ENCODE measurements at regions not wholly inside any gene's neighbourhood (a gene's known extent, or its start where the extent isn't known, plus 50 kb on each side); places are given as distances from the start of the nearest gene placed in this dataset.

DNA sequence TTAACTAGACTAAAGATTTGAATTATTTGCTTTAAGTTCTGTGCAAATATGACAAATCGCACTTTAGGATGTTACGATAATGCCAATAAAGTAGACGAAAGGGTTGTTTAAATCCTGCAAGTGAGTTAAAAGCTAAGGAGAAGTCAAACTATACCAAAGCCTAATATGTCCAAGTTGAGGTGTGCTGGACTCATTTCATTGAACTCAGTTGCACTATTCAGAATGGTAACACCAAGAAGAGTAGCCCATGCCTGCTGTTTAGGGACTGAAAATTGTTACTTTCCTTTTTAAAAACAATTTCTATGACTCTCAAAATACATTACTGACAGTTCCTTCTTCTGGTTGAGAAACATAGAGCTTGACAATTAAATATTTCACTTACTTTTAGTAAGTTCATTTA lies 766.3 kb downstream of the DNAJB9 start:
- no peak overlapping the region for H3K27ac ChIP-seq
- intact Hi-C loops (cut with DNase I; ENCODE audit: low total_unique reads) = no loop called here

GRCh38 chr7:109336531-109336930 lies 766.9 kb downstream of the DNAJB9 start:
- TF ChIP-seq POLR2A (IDR thresholded peaks at IDR 0.05) (no peak), CTCF (IDR thresholded peaks at IDR 0.05) (no peak)
- no peaks in the 10 kb centered on the region for H3K36me3 ChIP-seq
- H3K27ac ChIP-seq = no peak overlapping the region
- H3K4me1 ChIP-seq = no peaks in the 10 kb centered on the region
- intact Hi-C loops (cut with DNase I; ENCODE audit: low total_unique reads) = no loop called here
- no peaks in the 10 kb centered on the region for H3K27me3 ChIP-seq
- DNase-seq = no peak
- H3K9me3 ChIP-seq = no peaks in the 10 kb centered on the region
- no peak overlapping the region for H3K4me3 ChIP-seq

More for the DNA sequence above, 766.3 kb downstream of the DNAJB9 start:
- Histone ChIP-seq H3K36me3 (no peaks in the 10 kb centered on the region), H3K9me3 (no peaks in the 10 kb centered on the region), H3K4me1 (no peaks in the 10 kb centered on the region), H3K27me3 (no peaks in the 10 kb centered on the region), H3K4me3 (no peak overlapping the region)
- DNase-seq = no peak
- TF ChIP-seq POLR2A (IDR thresholded peaks at IDR 0.05) = no peak
- no peak for TF ChIP-seq CTCF (IDR thresholded peaks at IDR 0.05)

DNA sequence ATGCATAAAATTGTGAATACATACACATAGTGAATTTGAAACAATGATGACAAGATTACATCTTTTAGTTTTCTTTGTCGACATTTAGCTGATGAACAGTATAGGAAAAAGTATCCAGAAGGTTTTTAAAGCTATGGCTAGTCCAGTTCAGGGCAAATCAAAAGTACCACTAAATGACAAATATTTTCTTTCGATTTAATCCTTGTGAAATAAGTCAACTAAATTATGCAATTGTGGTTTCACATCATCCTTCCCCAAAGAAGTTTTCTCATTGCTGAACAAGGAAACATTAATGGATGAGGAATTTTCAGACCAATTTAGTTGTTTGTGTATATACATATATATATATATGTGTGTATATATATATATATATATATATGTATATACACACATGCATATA lies 774.0 kb downstream of the DNAJB9 start:
- no peaks in the 10 kb centered on the region for H3K27me3 ChIP-seq
- no peaks in the 10 kb centered on the region for H3K36me3 ChIP-seq
- no peaks in the 10 kb centered on the region for H3K4me1 ChIP-seq
- no peaks in the 10 kb centered on the region for H3K9me3 ChIP-seq
- intact Hi-C loops (cut with DNase I; ENCODE audit: low total_unique reads) = no loop called here
- H3K4me3 ChIP-seq = no peak overlapping the region
- no peak overlapping the region for H3K27ac ChIP-seq
- TF ChIP-seq POLR2A (IDR thresholded peaks at IDR 0.05) = no peak
- TF ChIP-seq CTCF (IDR thresholded peaks at IDR 0.05) = no peak
- no peak for DNase-seq

GRCh38 chr7:109351493-109351892 lies 781.8 kb downstream of the DNAJB9 start:
- no peak for DNase-seq
- intact Hi-C loops (cut with DNase I; ENCODE audit: low total_unique reads) = no loop called here
- Histone ChIP-seq H3K9me3 (no peaks in the 10 kb centered on the region), H3K27me3 (no peaks in the 10 kb centered on the region), H3K4me1 (no peaks in the 10 kb centered on the region), H3K4me3 (no peak overlapping the region), H3K36me3 (no peaks in the 10 kb centered on the region), H3K27ac (no peak overlapping the region)
- TF ChIP-seq POLR2A (IDR thresholded peaks at IDR 0.05) (no peak), CTCF (IDR thresholded peaks at IDR 0.05) (no peak)

DNA sequence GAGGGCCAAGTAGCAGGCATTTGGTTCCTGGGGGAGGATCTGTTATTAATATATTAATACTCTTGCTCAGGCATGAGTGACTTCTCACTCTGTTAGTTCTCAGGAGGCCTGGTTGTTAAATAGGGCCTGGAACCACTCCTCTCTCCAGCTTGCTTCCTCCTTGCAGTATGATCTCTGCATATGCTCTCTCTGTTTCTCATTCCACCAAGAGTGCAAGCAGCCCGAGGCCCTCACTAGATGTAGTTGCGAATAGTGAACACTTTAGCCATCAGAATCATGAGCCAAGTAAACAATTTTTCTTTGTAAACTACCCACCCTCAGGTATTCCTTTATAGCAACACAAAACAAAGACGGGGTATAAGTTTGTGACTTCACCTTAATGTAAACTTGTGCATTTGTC lies 784.3 kb downstream of the DNAJB9 start:
- no peak for DNase-seq
- H3K9me3 ChIP-seq = no peaks in the 10 kb centered on the region
- intact Hi-C loops (cut with DNase I; ENCODE audit: low total_unique reads) = no loop called here

More for the DNA sequence above, 784.3 kb downstream of the DNAJB9 start:
- Histone ChIP-seq H3K4me3 (no peak overlapping the region), H3K36me3 (no peaks in the 10 kb centered on the region), H3K27ac (no peak overlapping the region), H3K27me3 (no peaks in the 10 kb centered on the region), H3K4me1 (no peaks in the 10 kb centered on the region)
- TF ChIP-seq CTCF (IDR thresholded peaks at IDR 0.05) = no peak
- no peak for TF ChIP-seq POLR2A (IDR thresholded peaks at IDR 0.05)

Data from uterus (tissue), 3 donors.